ENCODE measurements at regions not wholly inside any gene's neighbourhood (a gene's known extent, or its start where the extent isn't known, plus 50 kb on each side); places are given as distances from the start of the nearest gene placed in this dataset.
"Not testable (repeated sequence)": the region's sequence is repeated elsewhere in the genome, so short reads cannot be mapped to it uniquely, and the experiment has no call there.

DNA sequence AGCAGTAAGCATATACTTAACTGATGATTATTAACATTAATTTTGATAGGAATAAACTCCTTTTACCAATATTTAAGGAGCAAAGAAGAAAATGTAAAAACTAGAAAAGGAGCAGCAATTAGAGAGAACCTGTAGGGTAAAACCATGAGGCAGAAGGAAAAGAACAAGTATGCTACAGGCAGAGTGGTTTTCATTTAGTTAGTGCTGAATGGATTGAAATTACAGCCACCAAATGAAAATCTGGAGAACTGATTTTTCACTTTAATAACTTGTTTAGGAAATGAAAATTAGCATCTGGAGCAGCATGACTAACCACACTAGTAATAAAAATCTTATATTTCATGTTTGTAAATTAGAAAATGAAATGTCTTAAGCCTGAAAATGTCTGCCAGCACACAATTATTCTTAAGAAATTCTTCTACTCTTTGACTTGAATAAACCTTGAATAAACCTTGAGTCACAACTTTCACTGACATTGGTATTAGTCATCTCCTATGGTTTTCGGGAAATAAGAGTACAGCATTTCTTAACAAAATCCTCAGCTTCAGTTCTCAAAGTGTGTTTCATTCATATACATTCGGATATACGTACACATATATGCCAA is 1504.9 kb upstream of the C9orf72 start:
- H3K4me1 ChIP-seq (ENCODE audit: insufficient read depth, low read length, poor library complexity, severe bottlenecking): no peaks in the 10 kb centered on the region
- H3F3A ChIP-seq (ENCODE audit: low read depth): no peaks in the 10 kb centered on the region
- H2AFZ ChIP-seq (ENCODE audit: low read length): no peak overlapping the region
- H3K4me3 ChIP-seq (ENCODE audit: low read length, poor library complexity, severe bottlenecking): no peak overlapping the region
- H3K9me3 ChIP-seq (ENCODE audit: insufficient read depth, low read depth, low read length): no peaks in the 10 kb centered on the region
- H3K27me3 ChIP-seq (ENCODE audit: insufficient read depth, low read length, poor library complexity, severe bottlenecking): no peaks in the 10 kb centered on the region
- no peak overlapping the region for H3K9ac ChIP-seq (ENCODE audit: low read depth, low read length, poor library complexity, severe bottlenecking)
- H3K36me3 ChIP-seq (ENCODE audit: insufficient read depth, low read length): no peaks in the 10 kb centered on the region
- no peak overlapping the region for H3K4me2 ChIP-seq (ENCODE audit: low read depth, low read length, poor library complexity, severe bottlenecking)
- H3K9me2 ChIP-seq (replicated peaks; ENCODE audit: low read depth, low read length): no peaks in the 10 kb centered on the region
- H4K20me1 ChIP-seq (ENCODE audit: insufficient read depth, low read length, poor library complexity, severe bottlenecking): no peaks in the 10 kb centered on the region
- no peaks in the 10 kb centered on the region for H3K79me2 ChIP-seq (ENCODE audit: insufficient read depth, low read length)
- TF ChIP-seq, protein P1, sequence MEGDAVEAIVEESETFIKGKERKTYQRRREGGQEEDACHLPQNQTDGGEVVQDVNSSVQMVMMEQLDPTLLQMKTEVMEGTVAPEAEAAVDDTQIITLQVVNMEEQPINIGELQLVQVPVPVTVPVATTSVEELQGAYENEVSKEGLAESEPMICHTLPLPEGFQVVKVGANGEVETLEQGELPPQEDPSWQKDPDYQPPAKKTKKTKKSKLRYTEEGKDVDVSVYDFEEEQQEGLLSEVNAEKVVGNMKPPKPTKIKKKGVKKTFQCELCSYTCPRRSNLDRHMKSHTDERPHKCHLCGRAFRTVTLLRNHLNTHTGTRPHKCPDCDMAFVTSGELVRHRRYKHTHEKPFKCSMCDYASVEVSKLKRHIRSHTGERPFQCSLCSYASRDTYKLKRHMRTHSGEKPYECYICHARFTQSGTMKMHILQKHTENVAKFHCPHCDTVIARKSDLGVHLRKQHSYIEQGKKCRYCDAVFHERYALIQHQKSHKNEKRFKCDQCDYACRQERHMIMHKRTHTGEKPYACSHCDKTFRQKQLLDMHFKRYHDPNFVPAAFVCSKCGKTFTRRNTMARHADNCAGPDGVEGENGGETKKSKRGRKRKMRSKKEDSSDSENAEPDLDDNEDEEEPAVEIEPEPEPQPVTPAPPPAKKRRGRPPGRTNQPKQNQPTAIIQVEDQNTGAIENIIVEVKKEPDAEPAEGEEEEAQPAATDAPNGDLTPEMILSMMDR (conservative IDR thresholded peaks at IDR 0.05; ENCODE audit: low read length): no peak
- TF ChIP-seq EZH2phosphoT487 (IDR thresholded peaks at IDR 0.05; ENCODE audit: borderline replicate concordance): no peak

DNA sequence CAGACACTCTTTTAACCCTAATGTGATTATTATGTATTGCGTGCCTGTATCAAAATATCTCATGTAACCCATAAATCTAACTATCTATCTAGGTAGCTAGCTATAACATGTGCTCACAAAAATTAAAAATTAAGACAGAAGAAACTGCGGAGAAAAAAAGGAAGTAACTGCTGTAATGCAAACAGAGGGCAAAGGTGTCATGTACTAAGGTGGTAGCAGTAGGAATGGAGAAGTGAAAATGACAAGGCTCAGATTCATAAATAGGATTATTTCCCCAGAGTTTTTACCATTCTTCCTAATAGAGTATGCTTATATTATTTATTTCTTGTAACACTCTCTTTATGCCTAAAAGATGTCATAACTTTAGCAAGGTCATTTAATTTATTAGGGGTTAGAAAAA is 1527.5 kb upstream of the C9orf72 start:
- Histone ChIP-seq H3K4me2 (ENCODE audit: low read depth, low read length, poor library complexity, severe bottlenecking) (no peak overlapping the region), H3K9me2 (replicated peaks; ENCODE audit: low read depth, low read length) (no peaks in the 10 kb centered on the region), H3K9me3 (ENCODE audit: insufficient read depth, low read depth, low read length) (no peaks in the 10 kb centered on the region), H3K9ac (ENCODE audit: low read depth, low read length, poor library complexity, severe bottlenecking) (no peak overlapping the region), H3K4me1 (ENCODE audit: insufficient read depth, low read length, poor library complexity, severe bottlenecking) (no peaks in the 10 kb centered on the region), H3K4me3 (ENCODE audit: low read length, poor library complexity, severe bottlenecking) (no peak overlapping the region), H2AFZ (ENCODE audit: low read length) (no peak overlapping the region), H3K36me3 (ENCODE audit: insufficient read depth, low read length) (no peaks in the 10 kb centered on the region), H3F3A (ENCODE audit: low read depth) (no peaks in the 10 kb centered on the region), H3K27me3 (ENCODE audit: insufficient read depth, low read length, poor library complexity, severe bottlenecking) (no peaks in the 10 kb centered on the region), H4K20me1 (ENCODE audit: insufficient read depth, low read length, poor library complexity, severe bottlenecking) (no peaks in the 10 kb centered on the region), H3K79me2 (ENCODE audit: insufficient read depth, low read length) (no peaks in the 10 kb centered on the region)
- no peak for TF ChIP-seq EZH2phosphoT487 (IDR thresholded peaks at IDR 0.05; ENCODE audit: borderline replicate concordance)
- TF ChIP-seq, protein P1 (conservative IDR thresholded peaks at IDR 0.05; ENCODE audit: low read length): no peak

DNA sequence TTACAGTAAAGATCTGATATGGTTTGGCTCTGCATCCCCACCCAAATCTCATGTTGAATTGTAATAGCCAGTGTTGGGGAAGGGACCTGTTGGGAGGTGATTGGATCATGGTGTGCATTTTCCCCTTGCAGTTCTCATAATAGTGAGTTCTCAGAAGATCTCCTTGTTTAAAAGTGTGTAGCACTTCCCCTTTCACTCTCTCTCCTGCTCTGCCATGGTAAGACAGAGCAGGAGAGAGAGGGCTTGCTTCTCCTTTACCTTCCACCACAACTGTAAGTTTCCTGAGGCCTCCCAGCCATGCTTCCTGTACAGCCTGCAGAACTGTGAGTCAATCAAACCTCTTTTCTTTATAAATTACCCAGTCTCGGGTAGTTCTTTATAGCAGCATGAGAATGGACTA is 1530.9 kb upstream of the C9orf72 start:
- not testable (repeated sequence) for H3K27me3 ChIP-seq (ENCODE audit: insufficient read depth, low read length, poor library complexity, severe bottlenecking); H3K9me3 ChIP-seq (ENCODE audit: insufficient read depth, low read depth, low read length); H3K36me3 ChIP-seq (ENCODE audit: insufficient read depth, low read length); H3F3A ChIP-seq (ENCODE audit: low read depth); H3K4me1 ChIP-seq (ENCODE audit: insufficient read depth, low read length, poor library complexity, severe bottlenecking); H3K9ac ChIP-seq (ENCODE audit: low read depth, low read length, poor library complexity, severe bottlenecking); H4K20me1 ChIP-seq (ENCODE audit: insufficient read depth, low read length, poor library complexity, severe bottlenecking); H3K9me2 ChIP-seq (replicated peaks; ENCODE audit: low read depth, low read length); H2AFZ ChIP-seq (ENCODE audit: low read length); H3K4me3 ChIP-seq (ENCODE audit: low read length, poor library complexity, severe bottlenecking); H3K4me2 ChIP-seq (ENCODE audit: low read depth, low read length, poor library complexity, severe bottlenecking); H3K79me2 ChIP-seq (ENCODE audit: insufficient read depth, low read length)

DNA sequence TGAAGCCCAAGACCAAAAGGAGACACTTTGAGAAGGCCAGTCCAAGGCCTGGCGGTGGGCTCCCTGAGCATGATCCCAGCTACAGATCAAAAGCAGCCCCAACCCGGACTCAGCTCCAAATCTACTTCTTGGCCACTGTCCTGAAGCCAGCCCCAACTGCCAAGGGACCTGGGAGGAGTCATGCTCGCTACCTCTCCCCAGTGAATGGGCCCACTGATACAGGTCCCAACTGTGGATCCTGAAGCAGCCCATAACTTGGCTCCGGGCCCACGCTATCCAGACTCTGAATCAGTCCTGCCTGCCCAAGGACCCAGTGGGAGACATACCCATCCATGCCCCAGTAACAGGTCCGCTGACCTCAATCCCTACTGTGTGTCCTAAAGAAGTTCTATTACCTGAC is 1545.3 kb upstream of the C9orf72 start:
- no peaks in the 10 kb centered on the region for H3K79me2 ChIP-seq (ENCODE audit: insufficient read depth, low read length)
- H3K36me3 ChIP-seq (ENCODE audit: insufficient read depth, low read length): no peaks in the 10 kb centered on the region
- H3K4me3 ChIP-seq (ENCODE audit: low read length, poor library complexity, severe bottlenecking): no peak overlapping the region
- no peaks in the 10 kb centered on the region for H3K9me3 ChIP-seq (ENCODE audit: insufficient read depth, low read depth, low read length)
- H3K9ac ChIP-seq (ENCODE audit: low read depth, low read length, poor library complexity, severe bottlenecking): no peak overlapping the region
- no peaks in the 10 kb centered on the region for H3F3A ChIP-seq (ENCODE audit: low read depth)
- no peaks in the 10 kb centered on the region for H4K20me1 ChIP-seq (ENCODE audit: insufficient read depth, low read length, poor library complexity, severe bottlenecking)
- TF ChIP-seq, protein P1 (conservative IDR thresholded peaks at IDR 0.05; ENCODE audit: low read length): no peak
- no peak for TF ChIP-seq EZH2phosphoT487 (IDR thresholded peaks at IDR 0.05; ENCODE audit: borderline replicate concordance)
- no peak overlapping the region for H2AFZ ChIP-seq (ENCODE audit: low read length)
- no peaks in the 10 kb centered on the region for H3K9me2 ChIP-seq (replicated peaks; ENCODE audit: low read depth, low read length)
- H3K4me1 ChIP-seq (ENCODE audit: insufficient read depth, low read length, poor library complexity, severe bottlenecking): no peaks in the 10 kb centered on the region
- no peak overlapping the region for H3K4me2 ChIP-seq (ENCODE audit: low read depth, low read length, poor library complexity, severe bottlenecking)
- H3K27me3 ChIP-seq (ENCODE audit: insufficient read depth, low read length, poor library complexity, severe bottlenecking): no peaks in the 10 kb centered on the region

Data from Loucy (cell line).